Progenitor cell of endocrine pancreas (in vitro differentiated cells): ENCODE measurements at regions not wholly inside any gene's neighbourhood (a gene's known extent, or its start where the extent isn't known, plus 50 kb on each side); places are given as distances from the start of the nearest gene placed in this dataset.

Experiments used
- DNase-seq: peaks from one replicate; pipeline ENCODE4 v3.0.0; 2021; ENCODE audit warnings: low spot score; ENCODE audit not compliant: unreplicated experiment
- H3K27ac Mint-ChIP-seq: 2 replicates; pipeline ENCODE4 v1.8.0; 2021; ENCODE audit warnings: mild to moderate bottlenecking, moderate library complexity, mixed read lengths
- H3K27me3 Mint-ChIP-seq: 2 replicates; pipeline ENCODE4 v1.8.0; 2021; ENCODE audit warnings: mixed read lengths
- H3K36me3 Mint-ChIP-seq: 2 replicates; pipeline ENCODE4 v1.8.0; 2022; ENCODE audit warnings: mixed read lengths; ENCODE audit not compliant: insufficient read depth
- H3K4me1 Mint-ChIP-seq: 2 replicates; pipeline ENCODE4 v1.8.0; 2021; ENCODE audit warnings: low read depth, mixed read lengths
- H3K4me3 Mint-ChIP-seq: 2 replicates; pipeline ENCODE4 v1.8.0; 2021; ENCODE audit warnings: low read depth, mild to moderate bottlenecking, moderate library complexity, mixed read lengths
- H3K9me3 Mint-ChIP-seq: 2 replicates; pipeline ENCODE4 v1.8.0; 2021; ENCODE audit warnings: low read depth, mixed read lengths
- CTCF ChIP-seq: fragments of 200-600 bp; sonication (generic); IDR thresholded peaks from one replicate; pipeline ENCODE4 v1.5.0; 2021; ENCODE audit warnings: antibody characterized with exemption, mild to moderate bottlenecking; ENCODE audit not compliant: unreplicated experiment

- TF ChIP-seq CTCF = no peak
- H3K27me3 Mint-ChIP-seq = no peaks in the 10 kb centered on the region
- H3K27ac Mint-ChIP-seq = no peak overlapping the region
- H3K36me3 Mint-ChIP-seq = no peaks in the 10 kb centered on the region
- H3K4me1 Mint-ChIP-seq = peaks cover 7% of the 10 kb centered on the region
- H3K9me3 Mint-ChIP-seq = peaks cover 9% of the 10 kb centered on the region
- H3K4me3 Mint-ChIP-seq = no peak overlapping the region
- DNase-seq = no peak
These were observed 1381.5 kb upstream of the SPRY2 start for GRCh38 chr13:81722456-81722855.

GRCh38 chr13:81721400-81721799, 1380.5 kb upstream of the SPRY2 start:
- H3K27me3 Mint-ChIP-seq = no peaks in the 10 kb centered on the region
- no peak overlapping the region for H3K4me3 Mint-ChIP-seq
- H3K36me3 Mint-ChIP-seq = no peaks in the 10 kb centered on the region
- no peak overlapping the region for H3K27ac Mint-ChIP-seq
- H3K4me1 Mint-ChIP-seq = peaks cover 7% of the 10 kb centered on the region
- TF ChIP-seq CTCF = no peak
- DNase-seq = no peak
- peaks cover 7% of the 10 kb centered on the region for H3K9me3 Mint-ChIP-seq

GRCh38 chr13:81714513-81714912, 1373.6 kb upstream of the SPRY2 start:
- TF ChIP-seq CTCF = peak; percentile 20
- Mint-ChIP-seq H3K36me3 (no peaks in the 10 kb centered on the region), H3K4me3 (no peak overlapping the region), H3K4me1 (peaks cover 4% of the 10 kb centered on the region), H3K27ac (no peak overlapping the region), H3K27me3 (no peaks in the 10 kb centered on the region), H3K9me3 (peaks cover 16% of the 10 kb centered on the region)
- DNase-seq = no peak

GRCh38 chr13:81713201-81713600, 1372.3 kb upstream of the SPRY2 start:
- DNase-seq = no peak
- TF ChIP-seq CTCF = no peak
- Mint-ChIP-seq H3K27me3 (no peaks in the 10 kb centered on the region), H3K36me3 (no peaks in the 10 kb centered on the region), H3K4me1 (peaks cover 4% of the 10 kb centered on the region), H3K9me3 (peaks cover 26% of the 10 kb centered on the region), H3K27ac (no peak overlapping the region), H3K4me3 (no peak overlapping the region)

GRCh38 chr13:81697826-81698225, 1356.9 kb upstream of the SPRY2 start:
- TF ChIP-seq CTCF = no peak
- Mint-ChIP-seq H3K27me3 (no peaks in the 10 kb centered on the region), H3K36me3 (no peaks in the 10 kb centered on the region), H3K9me3 (peaks cover 10% of the 10 kb centered on the region), H3K4me3 (no peak overlapping the region), H3K4me1 (peaks cover 10% of the 10 kb centered on the region), H3K27ac (no peak overlapping the region)
- DNase-seq = no peak
